ENCODE measurements at regions not wholly inside any gene's neighbourhood (a gene's known extent, or its start where the extent isn't known, plus 50 kb on each side); places are given as distances from the start of the nearest gene placed in this dataset.

- TF ChIP-seq CTCF (IDR thresholded peaks at IDR 0.05) (no peak), POLR2A (IDR thresholded peaks at IDR 0.05) (no peak)
- Histone ChIP-seq H3K4me3 (no peak overlapping the region), H3K27me3 (no peaks in the 10 kb centered on the region), H3K9me3 (no peaks in the 10 kb centered on the region), H3K36me3 (ENCODE audit: low read depth, missing control alignments) (no peaks in the 10 kb centered on the region), H3K27ac (no peak overlapping the region), H3K4me1 (peaks cover 27% of the 10 kb centered on the region)
- WGBS, 2 donors: 90 to 93% methylated on average over 8 of the region's 8 CpGs
- no peak for DNase-seq
- intact Hi-C loops (cut with DNase I; ENCODE audit: low total_unique reads): no loop called here
Observed at GRCh38 chr3:127485396-127486170, 105.0 kb downstream of the TPRA1 start.

- Histone ChIP-seq H3K4me3 (no peak overlapping the region), H3K27me3 (no peaks in the 10 kb centered on the region), H3K9me3 (no peaks in the 10 kb centered on the region), H3K27ac (no peak overlapping the region), H3K4me1 (peaks cover 33% of the 10 kb centered on the region), H3K36me3 (ENCODE audit: low read depth, missing control alignments) (no peaks in the 10 kb centered on the region)
- WGBS, 2 donors: 72 to 91% methylated on average over 9 of the region's 9 CpGs
- TF ChIP-seq CTCF (IDR thresholded peaks at IDR 0.05) (no peak), POLR2A (IDR thresholded peaks at IDR 0.05) (no peak)
- no peak for DNase-seq
- intact Hi-C loops (cut with DNase I; ENCODE audit: low total_unique reads): no loop called here
Observed at GRCh38 chr3:127484601-127485388, 105.7 kb downstream of the TPRA1 start.

GRCh38 chr3:127483902-127484591 is 106.5 kb downstream of the TPRA1 start:
- WGBS, 2 donors: 67% methylated on average over 10 to 15 of the region's 18 CpGs
- Histone ChIP-seq H3K36me3 (ENCODE audit: low read depth, missing control alignments) (no peaks in the 10 kb centered on the region), H3K4me1 (peaks cover 33% of the 10 kb centered on the region), H3K27me3 (no peaks in the 10 kb centered on the region), H3K4me3 (no peak overlapping the region), H3K9me3 (no peaks in the 10 kb centered on the region), H3K27ac (no peak overlapping the region)
- TF ChIP-seq POLR2A (IDR thresholded peaks at IDR 0.05) (no peak), CTCF (IDR thresholded peaks at IDR 0.05) (no peak)
- intact Hi-C loops (cut with DNase I; ENCODE audit: low total_unique reads): no loop called here
- DNase-seq: no peak

GRCh38 chr3:127483005-127483641 is 107.4 kb downstream of the TPRA1 start:
- Histone ChIP-seq H3K4me1 (peaks cover 33% of the 10 kb centered on the region), H3K36me3 (ENCODE audit: low read depth, missing control alignments) (no peaks in the 10 kb centered on the region), H3K27ac (no peak overlapping the region), H3K9me3 (no peaks in the 10 kb centered on the region), H3K27me3 (no peaks in the 10 kb centered on the region), H3K4me3 (no peak overlapping the region)
- no peak for DNase-seq
- TF ChIP-seq CTCF (IDR thresholded peaks at IDR 0.05): no peak
- no peak for TF ChIP-seq POLR2A (IDR thresholded peaks at IDR 0.05)
- 69 to 89% methylated on average over 11 of the region's 11 CpGs for WGBS, 2 donors
- intact Hi-C loops (cut with DNase I; ENCODE audit: low total_unique reads): no loop called here

Measured in testis (tissue), 2 donors.